Posterior cingulate gyrus (tissue), 11 donors: ENCODE measurements at regions not wholly inside any gene's neighbourhood (a gene's known extent, or its start where the extent isn't known, plus 50 kb on each side); places are given as distances from the start of the nearest gene placed in this dataset.

Experiments used
- DNase-seq, 10 donors: peaks; one replicate each; pipeline versions ENCODE4 v3.0.0 to v3.0.0-alpha.2; 2020 to 2021; ENCODE audit warnings: mixed read lengths in 3 of 10
- intact Hi-C: fragments of 100-400 bp; cut with DNase I; formaldehyde crosslinking; loops from one replicate; pipeline ENCODE4 v1.15.1; 2023

- DNase-seq, result no peak
- intact Hi-C loops, result no loop called here
Measured at GRCh38 chr2:217294818-217295217, 435.0 kb upstream of the TNP1 start.

DNA sequence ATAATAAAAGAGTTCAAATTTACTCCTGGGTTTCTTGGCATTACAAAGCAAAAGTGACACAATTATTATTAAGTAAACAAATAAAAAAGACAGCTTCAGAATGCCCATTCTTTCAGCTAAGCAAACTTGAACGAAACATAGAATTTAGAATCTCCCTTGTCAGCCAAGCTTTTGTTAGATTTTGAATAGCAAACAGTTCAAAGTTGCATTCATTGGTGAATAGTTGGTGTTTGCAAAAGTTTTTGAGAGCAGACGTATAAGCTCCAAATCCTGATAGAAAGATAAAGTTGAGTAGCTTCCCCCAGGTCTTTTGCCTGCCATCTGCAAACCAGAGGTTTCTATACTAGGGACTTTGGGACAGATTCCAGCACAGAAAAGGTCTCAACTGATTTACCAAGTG lies 434.3 kb upstream of the TNP1 start:
- intact Hi-C loops, result no loop called here
- no peak for DNase-seq

GRCh38 chr2:217293607-217294006 lies 433.7 kb upstream of the TNP1 start:
- no peak for DNase-seq
- intact Hi-C loops, result no loop called here

- no peak for DNase-seq
- intact Hi-C loops, result no loop called here
Measured at GRCh38 chr2:217293046-217293445, 433.2 kb upstream of the TNP1 start.

DNA sequence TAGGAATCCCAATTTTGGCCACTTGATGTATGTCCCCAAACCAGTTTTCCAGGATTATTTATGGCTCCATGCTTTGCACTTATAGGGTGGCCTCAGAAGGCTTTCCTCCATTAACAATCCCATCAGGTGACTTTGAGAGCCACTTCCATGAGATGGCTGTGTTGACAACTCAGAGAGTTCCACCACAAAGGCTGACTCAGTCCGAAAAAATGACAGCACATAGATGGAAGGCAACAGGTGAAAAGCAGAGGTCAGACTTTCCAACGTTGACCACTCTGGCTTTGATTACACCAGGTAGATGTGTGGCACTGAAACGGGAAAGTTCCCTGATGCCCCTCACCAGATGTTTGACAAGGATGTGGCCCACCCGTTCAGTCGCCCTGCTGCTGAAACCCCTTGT lies 431.4 kb upstream of the TNP1 start:
- intact Hi-C loops, result no loop called here
- DNase-seq, result no peak

GRCh38 chr2:217290467-217290866 lies 430.6 kb upstream of the TNP1 start:
- intact Hi-C loops, result no loop called here
- DNase-seq, result no peak

GRCh38 chr2:217289907-217290280 lies 430.0 kb upstream of the TNP1 start:
- no peak for DNase-seq
- intact Hi-C loops, result no loop called here

GRCh38 chr2:217289177-217289906 lies 429.5 kb upstream of the TNP1 start:
- intact Hi-C loops, result no loop called here
- DNase-seq, result no peak

- intact Hi-C loops, result no loop called here
Measured at GRCh38 chr2:217288472-217289063, 428.7 kb upstream of the TNP1 start.

DNA sequence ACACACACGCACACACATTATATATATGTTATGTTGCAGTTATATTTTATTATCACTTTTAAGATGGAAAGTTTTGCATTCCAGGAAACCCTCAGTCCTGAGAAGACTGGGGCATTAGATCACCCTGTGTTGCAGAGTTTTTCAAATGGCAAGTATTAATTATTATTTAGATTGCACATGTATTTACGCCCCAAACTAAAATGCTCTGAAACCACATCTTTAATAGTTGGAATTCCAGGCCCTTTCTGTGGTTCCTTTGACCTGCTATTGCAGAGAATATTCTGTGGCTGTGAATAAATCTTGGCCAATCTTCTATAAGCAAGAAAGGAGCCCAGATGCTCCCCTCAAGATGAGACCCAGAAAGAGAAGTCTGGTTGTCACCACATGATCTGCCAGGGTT lies 427.0 kb upstream of the TNP1 start:
- intact Hi-C loops, result no loop called here
- DNase-seq, result no peak

More at GRCh38 chr2:217288472-217289063, 428.7 kb upstream of the TNP1 start:
- DNase-seq, result no peak

GRCh38 chr2:217285926-217286325 lies 426.1 kb upstream of the TNP1 start:
- intact Hi-C loops, result no loop called here
- DNase-seq, result no peak

- intact Hi-C loops, result no loop called here
- no peak for DNase-seq
Measured at GRCh38 chr2:217283460-217283859, 423.6 kb upstream of the TNP1 start.

DNA sequence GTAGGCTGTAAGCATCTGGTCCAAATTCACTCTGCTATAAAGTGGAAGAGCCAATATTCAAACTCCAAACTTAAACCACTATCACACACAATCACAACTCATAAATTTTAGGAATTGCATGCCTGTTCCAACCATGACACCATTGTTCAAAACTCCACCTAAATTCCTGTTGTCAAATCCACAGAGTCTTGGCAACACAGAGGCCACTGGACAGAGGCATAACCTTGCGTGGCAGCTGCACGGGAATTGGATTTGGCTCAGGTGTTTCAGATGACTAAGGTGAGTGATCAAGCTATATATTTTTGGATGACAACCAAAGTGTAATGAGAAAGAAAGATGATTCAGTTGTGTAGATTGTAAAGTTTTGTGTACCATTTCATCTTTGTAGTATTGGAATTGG lies 422.7 kb upstream of the TNP1 start:
- intact Hi-C loops, result no loop called here
- DNase-seq, result no peak

DNA sequence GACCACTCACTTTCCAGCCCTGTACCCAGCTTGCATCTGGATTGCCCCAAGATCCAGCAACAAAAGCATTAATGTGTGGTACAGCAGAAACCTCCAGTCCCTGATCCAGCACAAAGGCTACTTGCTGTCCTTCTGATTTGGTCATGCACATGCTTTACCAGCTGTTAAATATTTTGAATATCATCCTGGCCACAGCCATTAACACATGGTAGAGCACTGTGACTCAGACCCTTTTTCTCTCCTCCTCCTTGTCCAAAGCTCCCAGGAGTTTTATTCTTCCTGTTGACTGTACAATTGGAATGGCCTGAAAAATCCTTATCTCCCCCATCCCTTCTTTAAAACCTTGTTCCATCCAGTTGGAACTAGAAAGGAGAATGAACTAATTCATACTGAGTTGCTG lies 419.7 kb upstream of the TNP1 start:
- DNase-seq, result no peak
- intact Hi-C loops, result no loop called here

DNA sequence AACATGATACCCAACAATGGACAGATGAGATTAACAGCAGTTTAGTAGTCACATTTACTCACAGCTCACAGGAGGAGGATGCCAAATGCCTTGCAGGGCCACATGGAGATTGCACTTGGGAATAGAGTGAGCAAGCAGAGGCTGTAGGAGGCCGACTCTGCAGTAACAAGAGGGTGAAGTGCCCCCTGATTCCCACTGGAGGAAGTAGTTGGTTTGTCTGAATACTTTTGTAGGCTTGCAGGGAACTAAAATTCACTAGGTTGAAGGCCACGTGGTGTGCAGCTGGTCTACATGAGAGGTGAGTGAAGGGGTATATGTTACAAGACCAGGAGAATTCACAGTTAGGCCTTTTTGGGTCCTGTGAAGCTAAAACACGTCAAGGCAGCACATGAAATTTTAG lies 419.3 kb upstream of the TNP1 start:
- no peak for DNase-seq
- intact Hi-C loops, result no loop called here

GRCh38 chr2:217277646-217278398 lies 418.0 kb upstream of the TNP1 start:
- intact Hi-C loops, result no loop called here
- DNase-seq, result peak in 7 of 10 donors; percentile 10 to 91 (median 18)

DNA sequence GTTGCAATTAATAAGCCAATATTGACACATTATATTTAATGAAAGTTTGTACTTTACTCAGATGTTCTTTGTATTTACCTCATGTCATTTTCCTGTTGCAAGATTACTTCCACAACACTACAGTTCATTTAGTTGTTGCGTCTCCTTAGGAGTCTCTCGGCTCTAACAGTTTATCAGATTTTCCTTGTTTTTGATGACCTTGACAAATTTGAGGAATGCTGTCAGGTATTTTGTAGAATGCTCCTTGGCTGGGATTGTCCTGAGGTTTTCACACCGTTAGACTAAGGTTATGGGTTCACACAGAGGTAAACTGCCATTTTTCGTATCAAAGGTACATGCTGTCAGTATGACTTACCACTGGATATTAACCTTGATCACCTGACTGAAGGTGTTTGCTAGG lies 416.6 kb upstream of the TNP1 start:
- intact Hi-C loops, result no loop called here

DNA sequence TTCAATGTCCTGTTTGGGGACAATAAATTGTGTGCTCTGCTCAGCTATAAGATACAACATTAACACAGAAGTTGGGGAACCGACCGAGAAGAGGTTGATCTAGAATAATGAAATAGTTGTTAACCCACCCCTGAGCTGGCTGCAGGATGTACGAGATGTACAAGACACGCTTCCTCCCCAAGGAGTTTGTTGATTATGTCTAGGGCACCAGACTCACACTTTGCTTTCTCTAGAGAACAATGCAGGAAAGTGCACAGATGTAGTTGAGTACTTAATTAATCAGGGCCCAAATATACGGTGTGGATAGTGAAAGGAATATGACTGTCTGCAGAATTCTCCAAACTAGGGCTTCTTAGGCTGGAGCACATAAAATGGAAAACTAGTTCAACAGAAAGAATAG lies 415.2 kb upstream of the TNP1 start:
- DNase-seq, result no peak
- intact Hi-C loops, result no loop called here

More for the DNA sequence above, 416.6 kb upstream of the TNP1 start:
- DNase-seq, result no peak

DNA sequence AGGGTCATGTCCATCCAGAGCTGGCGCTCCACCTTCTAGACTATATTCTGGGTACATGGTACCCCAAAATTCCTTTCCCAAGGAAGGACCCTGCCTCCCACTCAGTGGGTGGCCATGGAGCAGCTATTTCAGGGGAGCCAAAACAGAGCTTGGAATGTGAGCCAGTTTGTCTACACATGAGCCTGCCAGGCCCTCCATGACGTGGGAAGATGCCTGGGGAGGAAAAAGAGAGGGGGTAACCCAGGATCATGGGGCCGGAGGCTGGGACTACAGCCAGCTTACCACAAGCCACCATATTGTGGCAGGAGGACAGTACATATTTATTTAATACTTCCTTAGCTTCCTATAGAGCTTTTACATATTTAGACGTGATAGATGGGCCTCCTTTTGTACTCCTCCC lies 414.7 kb upstream of the TNP1 start:
- no peak for DNase-seq
- intact Hi-C loops, result no loop called here

DNA sequence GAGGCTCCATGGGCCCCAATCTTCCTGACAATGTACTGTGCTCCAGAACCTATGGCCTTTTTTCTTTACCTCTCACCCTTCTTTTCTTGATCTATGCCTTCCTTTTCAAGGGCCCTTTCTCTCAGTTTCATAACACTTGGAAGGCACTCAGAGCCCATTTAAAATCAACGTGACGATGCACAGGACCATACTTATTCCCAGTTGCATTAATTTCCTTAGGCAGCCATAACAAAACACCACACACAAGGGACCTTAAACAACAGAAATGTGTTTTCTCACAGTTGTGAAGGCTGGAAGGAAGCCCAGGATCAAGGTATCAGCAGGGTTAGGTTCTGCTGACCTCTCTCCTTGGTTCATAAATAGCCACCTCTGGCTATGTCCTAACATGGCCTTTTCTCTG lies 414.0 kb upstream of the TNP1 start:
- no peak for DNase-seq
- intact Hi-C loops, result no loop called here

DNA sequence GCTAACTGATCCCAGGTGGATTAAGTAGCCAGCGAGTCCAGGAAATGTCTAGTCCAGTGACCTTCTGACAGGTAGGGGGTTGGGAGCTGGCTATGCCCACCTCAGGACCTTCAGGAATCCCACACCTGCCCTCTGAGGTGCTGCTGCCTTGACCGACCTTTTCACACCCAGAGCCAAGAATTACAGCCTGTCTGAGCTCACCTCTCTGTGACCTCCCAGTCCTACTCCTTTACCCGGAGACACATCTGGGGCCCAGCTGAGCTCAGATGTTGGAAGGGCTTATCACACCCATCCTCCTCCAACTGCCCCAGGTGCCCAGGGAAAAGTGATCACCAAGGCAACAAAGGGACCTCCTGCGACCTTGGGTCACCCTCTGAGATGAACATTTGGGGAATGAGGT lies 413.3 kb upstream of the TNP1 start:
- intact Hi-C loops, result no loop called here
- no peak for DNase-seq

DNA sequence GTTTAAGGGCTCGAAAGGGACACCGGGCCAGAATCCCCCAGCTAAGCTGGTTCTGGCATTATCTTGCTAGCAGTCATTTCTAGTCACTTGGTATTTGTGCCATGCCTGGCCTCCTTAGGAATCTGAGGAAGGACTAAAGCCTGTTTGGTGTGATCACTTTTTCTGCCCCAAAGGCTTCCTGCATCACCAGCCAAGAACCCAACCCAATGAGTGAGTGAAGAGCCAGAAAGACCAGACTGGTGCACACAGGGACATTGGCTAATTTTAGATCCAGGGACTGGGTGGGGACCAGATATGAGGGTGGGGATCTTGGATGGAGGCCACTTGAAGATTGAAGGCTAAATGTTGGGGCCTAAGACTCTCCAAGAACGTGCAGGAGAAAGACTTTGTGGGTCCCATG lies 411.9 kb upstream of the TNP1 start:
- DNase-seq, result no peak
- intact Hi-C loops, result no loop called here
